Caco-2 (cell line): ENCODE measurements at regions not wholly inside any gene's neighbourhood (a gene's known extent, or its start where the extent isn't known, plus 50 kb on each side); places are given as distances from the start of the nearest gene placed in this dataset.

ENCODE experiments used
- BruUV-seq: library from RNA; stranded (reverse); fragments of 400-500 nt; replicated peaks from 2 replicates; lab custom pipeline; 2021; lab: Mats Ljungman, UMichigan
- CTCF ChIA-PET: fragments of 300-600 bp; sonication (Branson Sonifier 250); formaldehyde crosslinking; loops from one replicate; lab custom pipeline; 2022; ENCODE audit warnings: antibody characterized with exemption; lab: Charles Lee
- POLR2A ChIA-PET: fragments of 300-600 bp; sonication (Branson Sonifier 250); formaldehyde crosslinking; loops from one replicate; lab custom pipeline; 2022; ENCODE audit warnings: antibody characterized with exemption; lab: Charles Lee
- DNase-seq, 2 experiments: peaks; one replicate each; pipeline versions ENCODE4 v3.0.0 to v3.0.0-alpha.2; 2020 to 2022
- H3K27me3 ChIP-seq: replicated peaks from 2 replicates; pipeline ENCODE4 v1.6.0; 2011; ENCODE audit warnings: low read length; ENCODE audit not compliant: control insufficient read depth, insufficient read depth
- H3K36me3 ChIP-seq: 2 replicates; pipeline ENCODE4 v1.5.1; 2011; ENCODE audit warnings: low read length; ENCODE audit not compliant: control insufficient read depth, insufficient read depth
- H3K4me1 ChIP-seq: fragments of 250-450 bp; sonication (Bioruptor Pico); 2 replicates; pipeline ENCODE4 v1.5.1; 2020; ENCODE audit warnings: mild to moderate bottlenecking
- H3K4me3 ChIP-seq: 2 replicates; pipeline ENCODE4 v1.5.1; 2011; ENCODE audit warnings: low read depth, mild to moderate bottlenecking, control low read depth, low read length
- H3K9me3 ChIP-seq: fragments of 250-450 bp; sonication (Bioruptor Pico); 2 replicates; pipeline ENCODE4 v1.5.1; 2020; ENCODE audit warnings: mild to moderate bottlenecking, moderate library complexity
- H3K27ac Mint-ChIP-seq: one replicate; pipeline ENCODE4 v1.8.0; 2022; ENCODE audit warnings: mixed read lengths; ENCODE audit not compliant: unreplicated experiment
- H3K27me3 Mint-ChIP-seq: one replicate; pipeline ENCODE4 v1.8.0; 2022; ENCODE audit warnings: mixed read lengths; ENCODE audit not compliant: insufficient read depth, unreplicated experiment
- H3K36me3 Mint-ChIP-seq: one replicate; pipeline ENCODE4 v1.8.0; 2022; ENCODE audit warnings: mild to moderate bottlenecking, mixed read lengths; ENCODE audit not compliant: insufficient read depth, unreplicated experiment
- H3K4me1 Mint-ChIP-seq: one replicate; pipeline ENCODE4 v1.8.0; 2022; ENCODE audit warnings: low read depth, mixed read lengths; ENCODE audit not compliant: unreplicated experiment
- H3K4me3 Mint-ChIP-seq: one replicate; pipeline ENCODE4 v1.8.0; 2022; ENCODE audit warnings: mild to moderate bottlenecking, moderate library complexity, mixed read lengths; ENCODE audit not compliant: unreplicated experiment
- H3K9me3 Mint-ChIP-seq: one replicate; pipeline ENCODE4 v1.8.0; 2022; ENCODE audit warnings: mixed read lengths; ENCODE audit not compliant: unreplicated experiment
- CTCF ChIP-seq, 2 experiments: fragments of 200-600 bp in 1 of 2; IDR thresholded peaks; 1 replicate in 1 of 2; 2 replicates in 1 of 2; pipeline versions ENCODE4 v1.5.1 to v1.8.0; 2011 to 2022; ENCODE audit warnings: antibody characterized with exemption in 1 of 2, control low read depth in 1 of 2, inconsistent platforms in 1 of 2, low read depth in 1 of 2, low read length in 1 of 2, mild to moderate bottlenecking in 1 of 2, moderate library complexity in 1 of 2; ENCODE audit not compliant: insufficient read depth in 1 of 2, severe bottlenecking in 1 of 2, unreplicated experiment in 1 of 2
- intact Hi-C: fragments of 100-400 bp; cut with micrococcal nuclease; formaldehyde crosslinking; loops from one replicate; pipeline ENCODE4 v1.10.0; 2022; ENCODE audit not compliant: unreplicated experiment

- H3K9me3 ChIP-seq = no peaks in the 10 kb centered on the region
- no peak for DNase-seq
- H3K27me3 ChIP-seq = no peaks in the 10 kb centered on the region
- H3K36me3 ChIP-seq = no peaks in the 10 kb centered on the region
- BruUV-seq = no TSS peak
- intact Hi-C loops = no loop called here
- POLR2A ChIA-PET = no interaction called here
- Mint-ChIP-seq H3K27ac (no peak overlapping the region), H3K36me3 (no peaks in the 10 kb centered on the region), H3K4me1 (no peaks in the 10 kb centered on the region), H3K4me3 (no peak overlapping the region), H3K9me3 (no peaks in the 10 kb centered on the region), H3K27me3 (peaks cover 7% of the 10 kb centered on the region)
- no peaks in the 10 kb centered on the region for H3K4me1 ChIP-seq
- CTCF ChIA-PET = no interaction called here
- TF ChIP-seq CTCF (IDR thresholded peaks at IDR 0.05; ENCODE audit: insufficient read depth in 1 of 2, low read depth in 1 of 2, low read length in 1 of 2, severe bottlenecking in 1 of 2, unreplicated experiment in 1 of 2) = no peak
- H3K4me3 ChIP-seq = no peak overlapping the region
Measured at GRCh38 chr18:78406743-78407465, 572.7 kb upstream of the SALL3 start.

- Histone ChIP-seq H3K4me1 (no peaks in the 10 kb centered on the region), H3K27me3 (no peaks in the 10 kb centered on the region), H3K4me3 (no peak overlapping the region), H3K36me3 (no peaks in the 10 kb centered on the region), H3K9me3 (no peaks in the 10 kb centered on the region)
- Mint-ChIP-seq H3K36me3 (no peaks in the 10 kb centered on the region), H3K27ac (no peak overlapping the region), H3K9me3 (no peaks in the 10 kb centered on the region), H3K4me3 (no peak overlapping the region), H3K27me3 (peaks cover 7% of the 10 kb centered on the region), H3K4me1 (no peaks in the 10 kb centered on the region)
- ChIA-PET POLR2A (no interaction called here), CTCF (no interaction called here)
- no TSS peak for BruUV-seq
- no peak for TF ChIP-seq CTCF (IDR thresholded peaks at IDR 0.05; ENCODE audit: insufficient read depth in 1 of 2, low read depth in 1 of 2, low read length in 1 of 2, severe bottlenecking in 1 of 2, unreplicated experiment in 1 of 2)
- intact Hi-C loops = no loop called here
- DNase-seq = no peak
Measured at GRCh38 chr18:78407466-78407844, 572.2 kb upstream of the SALL3 start.

- TF ChIP-seq CTCF (IDR thresholded peaks at IDR 0.05; ENCODE audit: insufficient read depth in 1 of 2, low read depth in 1 of 2, low read length in 1 of 2, severe bottlenecking in 1 of 2, unreplicated experiment in 1 of 2) = no peak
- Histone ChIP-seq H3K36me3 (no peaks in the 10 kb centered on the region), H3K4me1 (no peaks in the 10 kb centered on the region), H3K27me3 (no peaks in the 10 kb centered on the region), H3K9me3 (no peaks in the 10 kb centered on the region), H3K4me3 (no peak overlapping the region)
- DNase-seq = no peak
- ChIA-PET CTCF (no interaction called here), POLR2A (no interaction called here)
- BruUV-seq = no TSS peak
- no peak overlapping the region for H3K27ac Mint-ChIP-seq
- H3K4me1 Mint-ChIP-seq = no peaks in the 10 kb centered on the region
- no peaks in the 10 kb centered on the region for H3K36me3 Mint-ChIP-seq
- H3K27me3 Mint-ChIP-seq = peaks cover 7% of the 10 kb centered on the region
- no peaks in the 10 kb centered on the region for H3K9me3 Mint-ChIP-seq
- no peak overlapping the region for H3K4me3 Mint-ChIP-seq
- intact Hi-C loops = no loop called here
Measured at GRCh38 chr18:78408623-78409022, 571.0 kb upstream of the SALL3 start.
